GM06990 (cell line): ENCODE measurements at regions not wholly inside any gene's neighbourhood (a gene's known extent, or its start where the extent isn't known, plus 50 kb on each side); places are given as distances from the start of the nearest gene placed in this dataset.

Source experiments
- DNase-seq: peaks from one replicate; pipeline ENCODE4 v3.0.0-alpha.2; 2011; ENCODE audit not compliant: insufficient read length; ENCODE audit errors: extremely low read depth
- H3K27me3 ChIP-seq: replicated peaks from 2 replicates; pipeline ENCODE4 v1.6.0; 2011; ENCODE audit warnings: low read length; ENCODE audit not compliant: control insufficient read depth, insufficient read depth
- H3K36me3 ChIP-seq: 2 replicates; pipeline ENCODE4 v1.5.1; 2011; ENCODE audit warnings: low read length; ENCODE audit not compliant: control insufficient read depth, insufficient read depth
- H3K4me3 ChIP-seq: replicated peaks from 2 replicates; pipeline ENCODE4 v1.5.1; 2011; ENCODE audit warnings: low read depth, mild to moderate bottlenecking, control low read depth, low read length
- CTCF ChIP-seq: IDR thresholded peaks from 2 replicates; pipeline ENCODE4 v1.5.1; 2011; ENCODE audit warnings: low read length, control low read depth, mild to moderate bottlenecking, inconsistent platforms; ENCODE audit not compliant: insufficient read depth, poor library complexity, severe bottlenecking

DNA sequence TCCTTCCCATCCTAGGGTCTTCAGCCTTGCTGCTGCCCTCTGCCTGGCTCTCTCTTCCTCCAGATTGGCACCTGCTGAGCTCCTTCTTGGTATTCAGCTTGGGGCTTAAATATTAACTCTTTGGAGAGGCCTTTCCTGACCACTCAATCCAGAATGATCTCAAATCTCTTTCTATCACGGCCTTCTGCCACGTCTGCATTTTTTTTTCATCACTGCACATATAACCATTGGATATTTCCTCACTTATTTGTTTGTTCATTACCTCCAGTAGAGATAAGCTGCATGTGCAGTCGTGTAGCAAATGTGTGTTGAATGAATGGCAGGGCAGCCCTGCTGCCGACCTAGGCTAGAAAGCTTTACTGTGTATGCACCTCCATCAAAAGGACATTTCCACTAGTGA is 51.6 kb upstream of the MPP7 start:
- no peaks in the 10 kb centered on the region for H3K27me3 ChIP-seq
- no peak for TF ChIP-seq CTCF
- DNase-seq: no peak

DNA sequence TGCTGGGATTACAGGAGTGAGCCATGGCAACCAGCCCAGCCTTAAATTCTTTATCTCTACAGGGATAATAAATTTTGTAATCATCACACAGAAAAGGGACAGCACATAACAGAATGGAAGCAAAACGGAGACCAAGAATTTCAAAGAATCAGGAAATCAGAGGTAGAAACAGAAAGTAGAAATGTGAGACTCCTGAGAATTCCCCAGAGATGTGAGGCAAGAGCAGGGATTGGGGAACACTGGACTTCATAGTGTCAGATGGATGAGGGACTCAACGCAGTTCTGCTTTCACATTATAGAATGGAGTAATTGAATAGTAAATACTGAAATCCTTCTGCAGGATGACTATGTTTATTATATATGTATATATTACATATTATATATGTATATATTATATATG is 52.5 kb upstream of the MPP7 start:
- TF ChIP-seq CTCF: no peak
- DNase-seq: no peak
- Histone ChIP-seq H3K27me3 (no peaks in the 10 kb centered on the region), H3K4me3 (no peak overlapping the region), H3K36me3 (no peaks in the 10 kb centered on the region)

More for the DNA sequence above, 51.6 kb upstream of the MPP7 start:
- H3K4me3 ChIP-seq: no peak overlapping the region
- H3K36me3 ChIP-seq: no peaks in the 10 kb centered on the region

GRCh38 chr10:28359334-28359733 is 56.5 kb upstream of the MPP7 start:
- no peaks in the 10 kb centered on the region for H3K27me3 ChIP-seq
- no peak overlapping the region for H3K4me3 ChIP-seq
- DNase-seq: no peak
- no peak for TF ChIP-seq CTCF
- no peaks in the 10 kb centered on the region for H3K36me3 ChIP-seq

DNA sequence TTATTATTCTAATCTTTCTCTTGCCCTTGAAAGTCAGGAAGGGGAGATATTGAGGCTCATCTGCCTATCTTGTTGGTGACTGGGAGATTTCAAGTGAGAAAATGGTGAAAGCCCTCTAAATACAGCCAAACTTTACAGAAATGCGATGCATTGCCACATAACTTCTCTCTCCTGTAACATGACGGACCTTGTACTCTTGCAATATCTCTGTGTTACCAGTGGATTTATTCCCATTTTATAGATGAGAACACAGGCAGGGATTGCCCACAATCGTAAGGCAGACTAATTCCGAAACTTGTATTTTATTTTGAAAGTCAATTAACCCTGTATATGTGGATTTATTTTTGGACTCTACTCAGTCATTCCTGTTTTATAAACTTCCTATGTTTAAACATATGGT is 57.3 kb upstream of the MPP7 start:
- H3K27me3 ChIP-seq: no peaks in the 10 kb centered on the region
- TF ChIP-seq CTCF: no peak
- H3K4me3 ChIP-seq: no peak overlapping the region
- H3K36me3 ChIP-seq: no peaks in the 10 kb centered on the region
- DNase-seq: no peak

- H3K36me3 ChIP-seq: no peaks in the 10 kb centered on the region
- TF ChIP-seq CTCF: no peak
- H3K4me3 ChIP-seq: no peak overlapping the region
- no peak for DNase-seq
- H3K27me3 ChIP-seq: no peaks in the 10 kb centered on the region
These were observed 60.5 kb upstream of the MPP7 start for GRCh38 chr10:28363376-28363775.

- no peak for TF ChIP-seq CTCF
- DNase-seq: no peak
- Histone ChIP-seq H3K27me3 (no peaks in the 10 kb centered on the region), H3K36me3 (no peaks in the 10 kb centered on the region), H3K4me3 (no peak overlapping the region)
These were observed 63.0 kb upstream of the MPP7 start for GRCh38 chr10:28365840-28366239.
